ENCODE measurements at regions not wholly inside any gene's neighbourhood (a gene's known extent, or its start where the extent isn't known, plus 50 kb on each side); places are given as distances from the start of the nearest gene placed in this dataset.

DNA sequence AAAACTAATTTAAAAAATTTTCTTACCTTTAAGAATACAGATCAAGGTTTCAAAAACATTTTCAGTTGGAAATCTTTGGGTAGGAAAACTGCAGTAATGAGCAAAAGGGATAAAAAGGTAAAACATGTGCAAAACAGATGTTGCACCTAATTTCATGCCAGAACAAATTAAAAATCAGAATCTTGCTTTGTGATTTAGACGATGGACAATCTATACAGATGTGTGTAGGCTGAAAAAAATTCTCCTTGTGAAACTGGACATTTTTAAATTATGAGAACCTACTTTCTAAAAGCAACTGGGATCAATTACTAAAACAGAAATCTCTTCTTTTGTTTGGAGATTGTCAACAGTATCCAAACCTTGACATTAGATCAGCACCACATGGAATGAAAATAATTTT is 183.2 kb upstream of the ITGA4 start:
- H3K4me3 ChIP-seq (ENCODE audit: low read length in 2 of 2), result no peak overlapping the region
- H3K36me3 ChIP-seq (ENCODE audit: control insufficient read depth in 1 of 2, insufficient read depth in 2 of 2, low read length in 1 of 2), result no peaks in the 10 kb centered on the region
- ATAC-seq (ENCODE audit: low FRiP score) (no peak), DNase-seq (no peak)
- H3K27ac ChIP-seq (ENCODE audit: low read depth in 1 of 2, low read length in 2 of 2), result no peak overlapping the region
- H3K9me3 ChIP-seq (ENCODE audit: control insufficient read depth, low read length), result no peaks in the 10 kb centered on the region
- no peaks in the 10 kb centered on the region for H3K4me1 ChIP-seq (ENCODE audit: control insufficient read depth in 1 of 2, insufficient read depth in 2 of 2, low read length in 2 of 2)
- intact Hi-C loops (cut with DNase I), result no loop called here
- no peaks in the 10 kb centered on the region for H3K27me3 ChIP-seq (ENCODE audit: control insufficient read depth in 1 of 2, insufficient read depth in 2 of 2, low read length in 1 of 2)
- WGBS, 2 donors, result 59 to 63% methylated on average over 1 of the region's 1 CpG

DNA sequence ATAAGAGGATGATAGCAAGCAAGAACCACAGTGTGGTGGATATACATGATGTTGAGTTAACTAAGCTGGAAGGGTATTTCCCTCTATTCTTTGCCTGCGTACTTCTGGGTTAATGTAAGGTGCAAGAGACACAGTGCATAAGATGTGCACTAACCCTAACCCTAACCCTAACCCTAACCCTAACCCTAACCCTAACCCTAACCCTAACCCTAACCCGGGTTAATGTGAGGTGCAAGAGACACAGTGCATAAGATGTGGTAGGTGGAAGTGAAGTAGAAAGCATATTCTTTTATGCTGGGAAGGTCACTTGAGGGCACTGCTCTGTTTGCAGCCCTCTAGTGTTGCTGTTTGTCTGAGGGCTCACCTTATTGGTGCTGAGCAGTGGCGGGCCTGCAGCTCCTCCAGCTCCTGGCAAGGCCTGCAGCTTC is 181.5 kb upstream of the ITGA4 start:
- Histone ChIP-seq H3K27ac (ENCODE audit: low read depth in 1 of 2, low read length in 2 of 2) (no peak overlapping the region), H3K4me1 (ENCODE audit: control insufficient read depth in 1 of 2, insufficient read depth in 2 of 2, low read length in 2 of 2) (no peaks in the 10 kb centered on the region), H3K4me3 (ENCODE audit: low read length in 2 of 2) (no peak overlapping the region), H3K9me3 (ENCODE audit: control insufficient read depth, low read length) (no peaks in the 10 kb centered on the region), H3K27me3 (ENCODE audit: control insufficient read depth in 1 of 2, insufficient read depth in 2 of 2, low read length in 1 of 2) (no peaks in the 10 kb centered on the region), H3K36me3 (ENCODE audit: control insufficient read depth in 1 of 2, insufficient read depth in 2 of 2, low read length in 1 of 2) (no peaks in the 10 kb centered on the region)
- ATAC-seq (ENCODE audit: low FRiP score) (no peak), DNase-seq (no peak)
- intact Hi-C loops (cut with DNase I), result no loop called here
- WGBS, 2 donors, result 82 to 83% methylated on average over 3 of the region's 3 CpGs

DNA sequence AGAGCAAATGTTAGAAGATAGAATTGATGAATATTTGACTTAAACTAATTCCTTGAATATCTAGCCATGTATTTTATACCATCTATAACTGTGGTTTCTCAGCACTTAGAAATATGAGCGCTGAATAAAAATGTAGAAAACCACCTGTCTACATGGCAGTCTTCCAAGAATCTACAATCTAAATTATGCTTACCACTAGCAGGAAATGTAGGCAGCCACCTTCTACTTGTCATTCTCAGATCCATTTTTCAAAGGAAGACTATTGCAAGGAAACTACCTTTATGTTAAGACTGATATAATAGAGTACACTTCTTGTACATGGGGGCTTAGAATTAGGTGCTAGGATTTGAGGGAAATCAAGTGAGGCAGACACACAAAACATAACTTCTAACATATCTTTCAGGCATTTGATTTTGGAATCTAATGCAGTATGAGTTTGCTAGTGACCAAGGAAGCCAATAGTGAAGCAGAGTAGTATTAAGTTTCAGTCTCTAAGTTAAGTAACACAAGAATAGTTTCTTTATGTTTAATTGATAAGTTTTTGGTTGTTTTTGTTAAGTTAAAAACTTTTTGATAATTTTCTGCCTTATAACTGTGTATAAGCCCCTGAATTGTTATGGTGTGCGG is 175.9 kb upstream of the ITGA4 start:
- no peak overlapping the region for H3K27ac ChIP-seq (ENCODE audit: low read depth in 1 of 2, low read length in 2 of 2)
- DNase-seq, result no peak
- 86 to 89% methylated on average over 2 of the region's 2 CpGs for WGBS, 2 donors
- H3K9me3 ChIP-seq (ENCODE audit: control insufficient read depth, low read length), result no peaks in the 10 kb centered on the region
- no peaks in the 10 kb centered on the region for H3K36me3 ChIP-seq (ENCODE audit: control insufficient read depth in 1 of 2, insufficient read depth in 2 of 2, low read length in 1 of 2)
- no peak for ATAC-seq (ENCODE audit: low FRiP score)
- intact Hi-C loops (cut with DNase I), result no loop called here
- H3K27me3 ChIP-seq (ENCODE audit: control insufficient read depth in 1 of 2, insufficient read depth in 2 of 2, low read length in 1 of 2), result no peaks in the 10 kb centered on the region
- no peaks in the 10 kb centered on the region for H3K4me1 ChIP-seq (ENCODE audit: control insufficient read depth in 1 of 2, insufficient read depth in 2 of 2, low read length in 2 of 2)
- H3K4me3 ChIP-seq (ENCODE audit: low read length in 2 of 2), result no peak overlapping the region

DNA sequence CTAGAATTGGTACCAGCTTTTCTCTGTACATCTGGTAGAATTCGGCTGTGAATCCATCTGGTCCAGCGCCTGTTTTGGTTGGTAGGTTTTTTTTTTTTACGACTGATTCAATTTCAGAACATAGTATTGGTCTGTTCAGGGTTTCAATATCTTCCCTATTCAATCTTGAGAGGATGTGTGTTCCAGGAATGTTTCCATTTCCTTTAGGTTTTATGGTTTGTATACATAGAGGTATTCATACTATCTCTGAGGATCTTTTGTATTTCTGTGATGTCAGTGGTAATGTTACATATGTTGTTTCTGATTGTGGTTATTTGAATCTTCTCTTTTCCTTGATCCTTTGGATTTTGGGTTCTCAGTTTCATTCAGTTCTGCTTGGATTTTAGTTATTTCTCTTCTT is 172.1 kb upstream of the ITGA4 start:
- intact Hi-C loops (cut with DNase I), result no loop called here
- Histone ChIP-seq H3K27ac (ENCODE audit: low read depth in 1 of 2, low read length in 2 of 2) (no peak overlapping the region), H3K9me3 (ENCODE audit: control insufficient read depth, low read length) (no peaks in the 10 kb centered on the region), H3K27me3 (ENCODE audit: control insufficient read depth in 1 of 2, insufficient read depth in 2 of 2, low read length in 1 of 2) (no peaks in the 10 kb centered on the region), H3K4me3 (ENCODE audit: low read length in 2 of 2) (no peak overlapping the region), H3K4me1 (ENCODE audit: control insufficient read depth in 1 of 2, insufficient read depth in 2 of 2, low read length in 2 of 2) (no peaks in the 10 kb centered on the region), H3K36me3 (ENCODE audit: control insufficient read depth in 1 of 2, insufficient read depth in 2 of 2, low read length in 1 of 2) (no peaks in the 10 kb centered on the region)
- no peak for ATAC-seq (ENCODE audit: low FRiP score)
- 30 to 73% methylated on average over 3 of the region's 3 CpGs for WGBS, 2 donors
- no peak for DNase-seq

DNA sequence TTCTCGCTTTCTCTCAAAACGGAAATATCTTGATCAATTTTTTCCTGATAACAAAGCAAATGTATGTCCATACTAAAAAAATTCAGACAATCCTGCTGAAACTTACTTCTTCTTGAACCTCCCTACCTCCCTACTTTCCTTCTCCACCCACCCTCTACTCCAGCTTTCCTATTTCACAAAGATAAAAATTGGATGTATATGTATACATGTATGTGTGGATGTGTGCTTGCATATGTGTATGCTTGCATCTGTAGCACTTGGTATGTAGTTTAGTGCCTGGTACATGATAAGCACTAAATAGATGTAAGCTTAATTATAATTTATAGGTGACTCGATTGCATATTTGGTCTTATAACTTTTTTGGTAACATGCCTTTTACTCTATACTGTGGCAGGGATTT is 167.5 kb upstream of the ITGA4 start:
- WGBS, 2 donors, result 50 to 68% methylated on average over 3 of the region's 3 CpGs
- H3K4me3 ChIP-seq (ENCODE audit: low read length in 2 of 2), result no peak overlapping the region
- intact Hi-C loops (cut with DNase I), result no loop called here
- H3K27ac ChIP-seq (ENCODE audit: low read depth in 1 of 2, low read length in 2 of 2), result no peak overlapping the region
- H3K27me3 ChIP-seq (ENCODE audit: control insufficient read depth in 1 of 2, insufficient read depth in 2 of 2, low read length in 1 of 2), result no peaks in the 10 kb centered on the region
- H3K4me1 ChIP-seq (ENCODE audit: control insufficient read depth in 1 of 2, insufficient read depth in 2 of 2, low read length in 2 of 2), result no peaks in the 10 kb centered on the region
- no peak for DNase-seq
- peaks cover 1% of the 10 kb centered on the region for H3K9me3 ChIP-seq (ENCODE audit: control insufficient read depth, low read length)
- no peaks in the 10 kb centered on the region for H3K36me3 ChIP-seq (ENCODE audit: control insufficient read depth in 1 of 2, insufficient read depth in 2 of 2, low read length in 1 of 2)
- no peak for ATAC-seq (ENCODE audit: low FRiP score)

DNA sequence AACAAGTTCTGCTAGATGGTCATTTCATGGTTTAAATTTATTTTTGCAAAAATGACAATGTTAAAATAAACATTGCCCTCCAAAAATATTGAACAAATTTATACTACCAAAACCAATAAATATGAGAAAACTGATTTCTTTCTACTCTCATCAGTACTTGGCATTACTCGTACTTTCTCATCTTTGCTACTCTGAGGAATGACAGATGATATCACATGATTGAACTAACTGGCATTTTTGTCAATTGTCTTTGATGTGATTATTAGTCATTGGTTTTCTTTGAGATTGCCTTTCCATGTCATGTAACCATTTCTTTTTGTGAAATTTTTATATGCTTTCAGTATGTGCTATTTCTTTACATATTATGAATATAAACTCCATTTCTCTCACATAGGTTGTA is 167.0 kb upstream of the ITGA4 start:
- 90 to 93% methylated on average over 1 of the region's 1 CpG for WGBS, 2 donors
- Histone ChIP-seq H3K27me3 (ENCODE audit: control insufficient read depth in 1 of 2, insufficient read depth in 2 of 2, low read length in 1 of 2) (no peaks in the 10 kb centered on the region), H3K4me3 (ENCODE audit: low read length in 2 of 2) (no peak overlapping the region), H3K27ac (ENCODE audit: low read depth in 1 of 2, low read length in 2 of 2) (no peak overlapping the region), H3K36me3 (ENCODE audit: control insufficient read depth in 1 of 2, insufficient read depth in 2 of 2, low read length in 1 of 2) (no peaks in the 10 kb centered on the region), H3K4me1 (ENCODE audit: control insufficient read depth in 1 of 2, insufficient read depth in 2 of 2, low read length in 2 of 2) (no peaks in the 10 kb centered on the region), H3K9me3 (ENCODE audit: control insufficient read depth, low read length) (peaks cover 4% of the 10 kb centered on the region)
- ATAC-seq (ENCODE audit: low FRiP score), result no peak
- no peak for DNase-seq
- intact Hi-C loops (cut with DNase I), result no loop called here

DNA sequence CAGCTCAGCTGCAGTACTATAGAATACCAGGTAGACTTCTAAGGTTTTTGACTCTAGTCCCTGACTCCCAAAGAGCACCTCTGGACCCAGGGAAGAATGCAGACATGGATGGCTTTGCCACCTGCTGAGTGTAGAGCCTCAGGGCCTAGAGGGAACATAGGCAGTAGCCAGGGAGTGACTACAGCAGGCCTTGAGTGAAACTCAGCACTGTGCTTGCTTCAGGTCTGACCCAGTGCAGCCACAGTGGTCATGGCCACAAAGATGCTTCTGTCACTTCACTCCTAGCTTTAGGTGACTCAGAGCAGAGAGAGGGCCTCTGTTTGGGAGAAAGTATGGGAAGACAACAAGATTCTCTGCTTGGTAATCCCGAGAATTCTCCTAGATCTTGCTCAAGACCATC is 162.2 kb upstream of the ITGA4 start:
- intact Hi-C loops (cut with DNase I), result no loop called here
- WGBS, 2 donors, result 78 to 90% methylated on average over 1 of the region's 1 CpG
- DNase-seq, result no peak
- Histone ChIP-seq H3K4me1 (ENCODE audit: control insufficient read depth in 1 of 2, insufficient read depth in 2 of 2, low read length in 2 of 2) (no peaks in the 10 kb centered on the region), H3K4me3 (ENCODE audit: low read length in 2 of 2) (no peak overlapping the region), H3K27me3 (ENCODE audit: control insufficient read depth in 1 of 2, insufficient read depth in 2 of 2, low read length in 1 of 2) (no peaks in the 10 kb centered on the region), H3K27ac (ENCODE audit: low read depth in 1 of 2, low read length in 2 of 2) (no peak overlapping the region), H3K36me3 (ENCODE audit: control insufficient read depth in 1 of 2, insufficient read depth in 2 of 2, low read length in 1 of 2) (no peaks in the 10 kb centered on the region), H3K9me3 (ENCODE audit: control insufficient read depth, low read length) (peaks cover 5% of the 10 kb centered on the region)
- ATAC-seq (ENCODE audit: low FRiP score), result no peak

DNA sequence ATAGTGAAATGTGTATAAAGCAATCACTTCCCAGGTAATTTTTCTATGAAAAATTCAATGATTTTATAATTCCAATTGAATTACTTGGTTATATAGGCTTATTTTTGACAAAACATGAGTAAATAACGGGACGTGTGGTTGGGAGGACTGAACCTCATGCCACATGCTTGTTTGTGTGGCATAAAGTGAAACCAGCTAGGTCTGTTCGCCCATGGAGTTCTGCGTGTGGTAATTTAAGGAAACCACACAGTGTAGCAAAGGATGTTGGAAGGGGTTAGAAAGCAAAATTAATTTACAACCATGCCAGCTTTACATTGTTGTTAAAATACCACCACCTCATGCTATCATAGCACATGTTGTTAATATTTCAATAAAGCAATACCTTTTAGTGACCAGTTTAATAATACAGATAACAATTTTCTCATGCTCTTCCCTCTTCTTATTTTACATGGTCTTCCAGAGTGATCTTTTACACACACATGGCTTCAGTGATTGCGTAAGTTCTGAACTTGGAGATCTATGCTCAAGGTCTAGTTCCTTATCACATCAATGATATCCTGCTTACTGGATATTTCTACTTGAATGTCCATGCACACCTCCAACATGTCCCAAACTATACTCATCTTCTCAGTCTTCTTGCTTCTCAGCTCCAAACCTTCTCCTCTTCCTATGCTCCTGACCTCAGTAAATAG is 156.4 kb upstream of the ITGA4 start:
- intact Hi-C loops (cut with DNase I), result no loop called here
- Histone ChIP-seq H3K4me3 (ENCODE audit: low read length in 2 of 2) (no peak overlapping the region), H3K4me1 (ENCODE audit: control insufficient read depth in 1 of 2, insufficient read depth in 2 of 2, low read length in 2 of 2) (no peaks in the 10 kb centered on the region), H3K9me3 (ENCODE audit: control insufficient read depth, low read length) (no peaks in the 10 kb centered on the region), H3K36me3 (ENCODE audit: control insufficient read depth in 1 of 2, insufficient read depth in 2 of 2, low read length in 1 of 2) (no peaks in the 10 kb centered on the region), H3K27ac (ENCODE audit: low read depth in 1 of 2, low read length in 2 of 2) (no peak overlapping the region), H3K27me3 (ENCODE audit: control insufficient read depth in 1 of 2, insufficient read depth in 2 of 2, low read length in 1 of 2) (no peaks in the 10 kb centered on the region)
- WGBS, 2 donors, result 89 to 92% methylated on average over 5 of the region's 5 CpGs
- ATAC-seq (ENCODE audit: low FRiP score) (no peak), DNase-seq (no peak)
